Liver (tissue), 8 donors: ENCODE measurements at regions not wholly inside any gene's neighbourhood (a gene's known extent, or its start where the extent isn't known, plus 50 kb on each side); places are given as distances from the start of the nearest gene placed in this dataset.

Experiments
- DNase-seq: peaks from one replicate; pipeline ENCODE4 v3.0.0-alpha.2; 2017; ENCODE audit warnings: low spot score
- H3K27ac ChIP-seq, 2 donors: one replicate each; pipeline ENCODE4 v1.7.0; 2013; ENCODE audit warnings: inconsistent platforms in 2 of 2, low read length in 2 of 2, control low read depth in 1 of 2, low read depth in 1 of 2, mild to moderate bottlenecking in 1 of 2
- H3K27me3 ChIP-seq, 4 donors: one replicate each; pipeline versions ENCODE4 v1.6.1 to v1.7.0; 2013; ENCODE audit warnings: low read length in 3 of 4, inconsistent platforms in 1 of 4, mild to moderate bottlenecking in 1 of 4, moderate library complexity in 1 of 4; ENCODE audit not compliant: control insufficient read depth in 4 of 4, insufficient read depth in 4 of 4
- H3K36me3 ChIP-seq, 4 donors: one replicate each; pipeline versions ENCODE4 v1.6.1 to v1.7.0; 2013; ENCODE audit warnings: low read length in 3 of 4, mild to moderate bottlenecking in 3 of 4, low read depth in 1 of 4, moderate library complexity in 1 of 4; ENCODE audit not compliant: control insufficient read depth in 4 of 4, insufficient read depth in 3 of 4
- H3K4me1 ChIP-seq, 4 donors: one replicate each; pipeline versions ENCODE4 v1.6.1 to v1.7.0; 2013; ENCODE audit warnings: low read length in 3 of 4, mild to moderate bottlenecking in 3 of 4, moderate library complexity in 1 of 4; ENCODE audit not compliant: control insufficient read depth in 4 of 4, insufficient read depth in 4 of 4
- H3K4me3 ChIP-seq, 3 donors: one replicate each; pipeline versions ENCODE4 v1.6.1 to v1.7.0; 2013; ENCODE audit warnings: low read length in 3 of 3, control low read depth in 1 of 3, low read depth in 1 of 3, mild to moderate bottlenecking in 1 of 3
- H3K9ac ChIP-seq, 2 donors: one replicate each; pipeline ENCODE4 v1.7.0; 2013; ENCODE audit warnings: low read length in 2 of 2, mild to moderate bottlenecking in 2 of 2, moderate library complexity in 2 of 2, control low read depth in 1 of 2, low read depth in 1 of 2
- H3K9me3 ChIP-seq, 4 donors: one replicate each; pipeline versions ENCODE4 v1.6.1 to v1.7.0; 2013; ENCODE audit warnings: low read length in 3 of 4; ENCODE audit not compliant: control insufficient read depth in 4 of 4
- FOXA1 ChIP-seq: IDR thresholded peaks from 2 replicates; pipeline ENCODE4 v1.6.1; 2016; ENCODE audit warnings: antibody characterized with exemption
- FOXA2 ChIP-seq: IDR thresholded peaks from 2 replicates; pipeline ENCODE4 v1.6.1; 2016; ENCODE audit warnings: antibody characterized with exemption
- GABPA ChIP-seq, 2 donors: IDR thresholded peaks in 1 of 2; conservative IDR thresholded peaks in 1 of 2; 2 replicates each; pipeline ENCODE4 v1.6.1; 2016; ENCODE audit warnings: antibody characterized with exemption in 2 of 2, mild to moderate bottlenecking in 1 of 2, moderate library complexity in 1 of 2
- HNF4A ChIP-seq, 2 donors: conservative IDR thresholded peaks; 2 replicates each; pipeline ENCODE4 v1.6.1; 2016; ENCODE audit warnings: antibody characterized with exemption in 2 of 2, mild to moderate bottlenecking in 2 of 2
- HNF4G ChIP-seq: IDR thresholded peaks from 2 replicates; pipeline ENCODE4 v1.6.1; 2016; ENCODE audit warnings: antibody characterized with exemption
- RAD21 ChIP-seq, 2 donors: IDR thresholded peaks; 2 replicates each; pipeline ENCODE4 v1.6.1; 2016; ENCODE audit warnings: antibody characterized with exemption in 2 of 2, mild to moderate bottlenecking in 2 of 2
- RXRA ChIP-seq, 2 donors: IDR thresholded peaks; 2 replicates each; pipeline ENCODE4 v1.6.1; 2017 to 2018; ENCODE audit warnings: antibody characterized with exemption in 2 of 2, mild to moderate bottlenecking in 1 of 2
- SP1 ChIP-seq: IDR thresholded peaks from 2 replicates; pipeline ENCODE4 v1.6.1; 2018; ENCODE audit warnings: antibody characterized with exemption, mild to moderate bottlenecking
- TAF1 ChIP-seq: conservative IDR thresholded peaks from 2 replicates; pipeline ENCODE4 v1.6.1; 2016; ENCODE audit warnings: antibody characterized with exemption, mild to moderate bottlenecking
- YY1 ChIP-seq: IDR thresholded peaks from 2 replicates; pipeline ENCODE4 v1.6.1; 2016; ENCODE audit warnings: antibody characterized with exemption, mild to moderate bottlenecking
- WGBS: extraction: QIAGEN DNeasy Blood & Tissue Kit; methylation state at CpG from one replicate; pipeline ENCODE4 v1.1.7; 2013; 5-methylcytosine and 5-hydroxymethylcytosine counted together
- TF ChIP-seq, protein P1 (sequence below): fragments of 150-350 bp; IDR thresholded peaks from 2 replicates; pipeline ENCODE4 v1.5.1; 2017; ENCODE audit warnings: improper control_type of control experiment, low read depth, low read length; ENCODE audit not compliant: missing input control
- TF ChIP-seq, protein P2 (sequence below): IDR thresholded peaks from 2 replicates; pipeline ENCODE4 v1.6.1; 2016; ENCODE audit warnings: antibody characterized with exemption, mild to moderate bottlenecking
- TF ChIP-seq, protein P3 (sequence below): IDR thresholded peaks from 2 replicates; pipeline ENCODE4 v1.6.1; 2016; ENCODE audit warnings: antibody characterized with exemption
- TF ChIP-seq, protein P4 (sequence below): IDR thresholded peaks from 2 replicates; pipeline ENCODE4 v1.6.1; 2016; ENCODE audit warnings: antibody characterized with exemption
- TF ChIP-seq, protein P5 (sequence below): IDR thresholded peaks from 2 replicates; pipeline ENCODE4 v1.6.1; 2016; ENCODE audit warnings: antibody characterized with exemption
- donor health status: healthy.
- donor health status: healthy.
- donor health status: healthy.
- donor health status: healthy.
- donor health status: healthy.

DNA sequence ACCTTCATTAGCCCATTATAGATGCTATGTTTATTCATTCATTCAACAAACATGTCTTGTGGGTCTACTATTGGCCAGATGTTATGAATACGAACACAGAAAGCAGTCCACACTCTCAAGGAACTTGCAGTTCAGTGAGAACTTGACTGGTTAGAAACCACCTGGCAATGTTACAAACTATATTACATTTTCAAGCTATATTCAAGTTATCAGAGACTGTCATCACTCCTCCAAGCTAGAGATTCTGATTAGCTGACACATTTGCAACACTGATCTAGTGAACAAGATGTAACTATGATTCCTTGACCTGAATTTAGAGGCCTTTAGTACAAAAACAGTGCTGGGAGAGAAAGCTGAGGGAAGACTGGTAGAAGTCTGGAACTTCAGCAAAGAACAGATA is 170.7 kb upstream of the EEA1 start:
- DNase-seq: no peak
- Histone ChIP-seq H3K4me3 (no peak overlapping the region), H3K36me3 (no peaks in the 10 kb centered on the region), H3K9me3 (no peaks in the 10 kb centered on the region), H3K9ac (no peak overlapping the region), H3K27me3 (no peaks in the 10 kb centered on the region), H3K4me1 (no peaks in the 10 kb centered on the region), H3K27ac (no peak overlapping the region)
- 94% methylated on average over 1 of the region's 1 CpG for WGBS
- TF ChIP-seq, protein P1, sequence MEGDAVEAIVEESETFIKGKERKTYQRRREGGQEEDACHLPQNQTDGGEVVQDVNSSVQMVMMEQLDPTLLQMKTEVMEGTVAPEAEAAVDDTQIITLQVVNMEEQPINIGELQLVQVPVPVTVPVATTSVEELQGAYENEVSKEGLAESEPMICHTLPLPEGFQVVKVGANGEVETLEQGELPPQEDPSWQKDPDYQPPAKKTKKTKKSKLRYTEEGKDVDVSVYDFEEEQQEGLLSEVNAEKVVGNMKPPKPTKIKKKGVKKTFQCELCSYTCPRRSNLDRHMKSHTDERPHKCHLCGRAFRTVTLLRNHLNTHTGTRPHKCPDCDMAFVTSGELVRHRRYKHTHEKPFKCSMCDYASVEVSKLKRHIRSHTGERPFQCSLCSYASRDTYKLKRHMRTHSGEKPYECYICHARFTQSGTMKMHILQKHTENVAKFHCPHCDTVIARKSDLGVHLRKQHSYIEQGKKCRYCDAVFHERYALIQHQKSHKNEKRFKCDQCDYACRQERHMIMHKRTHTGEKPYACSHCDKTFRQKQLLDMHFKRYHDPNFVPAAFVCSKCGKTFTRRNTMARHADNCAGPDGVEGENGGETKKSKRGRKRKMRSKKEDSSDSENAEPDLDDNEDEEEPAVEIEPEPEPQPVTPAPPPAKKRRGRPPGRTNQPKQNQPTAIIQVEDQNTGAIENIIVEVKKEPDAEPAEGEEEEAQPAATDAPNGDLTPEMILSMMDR: no peak
- TF ChIP-seq, protein P2, sequence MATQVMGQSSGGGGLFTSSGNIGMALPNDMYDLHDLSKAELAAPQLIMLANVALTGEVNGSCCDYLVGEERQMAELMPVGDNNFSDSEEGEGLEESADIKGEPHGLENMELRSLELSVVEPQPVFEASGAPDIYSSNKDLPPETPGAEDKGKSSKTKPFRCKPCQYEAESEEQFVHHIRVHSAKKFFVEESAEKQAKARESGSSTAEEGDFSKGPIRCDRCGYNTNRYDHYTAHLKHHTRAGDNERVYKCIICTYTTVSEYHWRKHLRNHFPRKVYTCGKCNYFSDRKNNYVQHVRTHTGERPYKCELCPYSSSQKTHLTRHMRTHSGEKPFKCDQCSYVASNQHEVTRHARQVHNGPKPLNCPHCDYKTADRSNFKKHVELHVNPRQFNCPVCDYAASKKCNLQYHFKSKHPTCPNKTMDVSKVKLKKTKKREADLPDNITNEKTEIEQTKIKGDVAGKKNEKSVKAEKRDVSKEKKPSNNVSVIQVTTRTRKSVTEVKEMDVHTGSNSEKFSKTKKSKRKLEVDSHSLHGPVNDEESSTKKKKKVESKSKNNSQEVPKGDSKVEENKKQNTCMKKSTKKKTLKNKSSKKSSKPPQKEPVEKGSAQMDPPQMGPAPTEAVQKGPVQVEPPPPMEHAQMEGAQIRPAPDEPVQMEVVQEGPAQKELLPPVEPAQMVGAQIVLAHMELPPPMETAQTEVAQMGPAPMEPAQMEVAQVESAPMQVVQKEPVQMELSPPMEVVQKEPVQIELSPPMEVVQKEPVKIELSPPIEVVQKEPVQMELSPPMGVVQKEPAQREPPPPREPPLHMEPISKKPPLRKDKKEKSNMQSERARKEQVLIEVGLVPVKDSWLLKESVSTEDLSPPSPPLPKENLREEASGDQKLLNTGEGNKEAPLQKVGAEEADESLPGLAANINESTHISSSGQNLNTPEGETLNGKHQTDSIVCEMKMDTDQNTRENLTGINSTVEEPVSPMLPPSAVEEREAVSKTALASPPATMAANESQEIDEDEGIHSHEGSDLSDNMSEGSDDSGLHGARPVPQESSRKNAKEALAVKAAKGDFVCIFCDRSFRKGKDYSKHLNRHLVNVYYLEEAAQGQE: no peak
- no peak for TF ChIP-seq YY1

DNA sequence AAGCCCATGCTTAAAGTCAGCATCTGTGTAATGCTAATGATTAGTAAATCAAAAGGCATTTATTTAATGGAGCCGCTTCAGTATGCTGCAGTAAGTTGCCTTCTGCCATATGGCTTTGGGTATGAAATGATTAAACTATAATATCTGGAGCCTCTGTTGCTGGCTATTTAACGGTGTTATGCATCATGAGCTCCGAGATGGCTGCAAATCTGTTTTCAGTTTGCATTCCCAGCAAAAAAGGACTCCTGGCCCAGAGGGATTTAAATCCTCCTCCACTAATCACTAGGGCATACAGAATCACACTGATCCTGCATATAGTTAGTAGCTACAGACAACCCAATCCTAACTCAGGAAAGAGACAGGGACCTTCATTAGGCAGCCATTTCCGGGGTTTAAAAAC is 171.5 kb upstream of the EEA1 start:
- WGBS: 85% methylated on average over 4 of the region's 4 CpGs
- Histone ChIP-seq H3K9me3 (no peaks in the 10 kb centered on the region), H3K27me3 (no peaks in the 10 kb centered on the region), H3K27ac (no peak overlapping the region), H3K9ac (no peak overlapping the region), H3K4me3 (no peak overlapping the region), H3K4me1 (no peaks in the 10 kb centered on the region), H3K36me3 (no peaks in the 10 kb centered on the region)
- TF ChIP-seq, protein P3, sequence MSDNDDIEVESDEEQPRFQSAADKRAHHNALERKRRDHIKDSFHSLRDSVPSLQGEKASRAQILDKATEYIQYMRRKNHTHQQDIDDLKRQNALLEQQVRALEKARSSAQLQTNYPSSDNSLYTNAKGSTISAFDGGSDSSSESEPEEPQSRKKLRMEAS: no peak
- TF ChIP-seq, protein P4, sequence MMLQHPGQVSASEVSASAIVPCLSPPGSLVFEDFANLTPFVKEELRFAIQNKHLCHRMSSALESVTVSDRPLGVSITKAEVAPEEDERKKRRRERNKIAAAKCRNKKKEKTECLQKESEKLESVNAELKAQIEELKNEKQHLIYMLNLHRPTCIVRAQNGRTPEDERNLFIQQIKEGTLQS: no peak
- TF ChIP-seq, protein P1: no peak
- no peak for TF ChIP-seq HNF4A (conservative IDR thresholded peaks at IDR 0.05)
- TF ChIP-seq FOXA1: no peak
- TF ChIP-seq RAD21 (IDR thresholded peaks at IDR 0.05): no peak
- no peak for TF ChIP-seq GABPA (IDR thresholded peaks at IDR 0.05 in 1 of 2, conservative IDR thresholded peaks at IDR 0.05 in 1 of 2)
- no peak for TF ChIP-seq FOXA2
- TF ChIP-seq HNF4G: no peak
- no peak for TF ChIP-seq RXRA (IDR thresholded peaks at IDR 0.05)
- no peak for TF ChIP-seq SP1
- TF ChIP-seq, protein P5, sequence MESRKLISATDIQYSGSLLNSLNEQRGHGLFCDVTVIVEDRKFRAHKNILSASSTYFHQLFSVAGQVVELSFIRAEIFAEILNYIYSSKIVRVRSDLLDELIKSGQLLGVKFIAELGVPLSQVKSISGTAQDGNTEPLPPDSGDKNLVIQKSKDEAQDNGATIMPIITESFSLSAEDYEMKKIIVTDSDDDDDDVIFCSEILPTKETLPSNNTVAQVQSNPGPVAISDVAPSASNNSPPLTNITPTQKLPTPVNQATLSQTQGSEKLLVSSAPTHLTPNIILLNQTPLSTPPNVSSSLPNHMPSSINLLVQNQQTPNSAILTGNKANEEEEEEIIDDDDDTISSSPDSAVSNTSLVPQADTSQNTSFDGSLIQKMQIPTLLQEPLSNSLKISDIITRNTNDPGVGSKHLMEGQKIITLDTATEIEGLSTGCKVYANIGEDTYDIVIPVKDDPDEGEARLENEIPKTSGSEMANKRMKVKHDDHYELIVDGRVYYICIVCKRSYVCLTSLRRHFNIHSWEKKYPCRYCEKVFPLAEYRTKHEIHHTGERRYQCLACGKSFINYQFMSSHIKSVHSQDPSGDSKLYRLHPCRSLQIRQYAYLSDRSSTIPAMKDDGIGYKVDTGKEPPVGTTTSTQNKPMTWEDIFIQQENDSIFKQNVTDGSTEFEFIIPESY: no peak
- TF ChIP-seq TAF1: no peak
- no peak for DNase-seq
